Activated naive CD4-positive, alpha-beta T cell treated with anti-CD3 and anti-CD28 coated beads, Interleukin-2, amount 50 U/mL, for 24 hours (primary cell): ENCODE measurements at regions not wholly inside any gene's neighbourhood (a gene's known extent, or its start where the extent isn't known, plus 50 kb on each side); places are given as distances from the start of the nearest gene placed in this dataset.
"Not testable (repeated sequence)": the region's sequence is repeated elsewhere in the genome, so short reads cannot be mapped to it uniquely, and the experiment has no call there.

Experiments used
- H3K27ac Mint-ChIP-seq: one replicate; pipeline ENCODE4 v1.8.0; 2021; ENCODE audit warnings: mild to moderate bottlenecking, mixed read lengths
- H3K27me3 Mint-ChIP-seq: one replicate; pipeline ENCODE4 v1.8.0; 2021; ENCODE audit warnings: mixed read lengths
- H3K36me3 Mint-ChIP-seq: one replicate; pipeline ENCODE4 v1.8.0; 2021; ENCODE audit warnings: mixed read lengths
- H3K4me1 Mint-ChIP-seq: one replicate; pipeline ENCODE4 v1.8.0; 2021; ENCODE audit warnings: mixed read lengths
- H3K4me3 Mint-ChIP-seq: one replicate; pipeline ENCODE4 v1.8.0; 2021; ENCODE audit warnings: mild to moderate bottlenecking, mixed read lengths
- H3K9me3 Mint-ChIP-seq: one replicate; pipeline ENCODE4 v1.8.0; 2021; ENCODE audit warnings: mixed read lengths

DNA sequence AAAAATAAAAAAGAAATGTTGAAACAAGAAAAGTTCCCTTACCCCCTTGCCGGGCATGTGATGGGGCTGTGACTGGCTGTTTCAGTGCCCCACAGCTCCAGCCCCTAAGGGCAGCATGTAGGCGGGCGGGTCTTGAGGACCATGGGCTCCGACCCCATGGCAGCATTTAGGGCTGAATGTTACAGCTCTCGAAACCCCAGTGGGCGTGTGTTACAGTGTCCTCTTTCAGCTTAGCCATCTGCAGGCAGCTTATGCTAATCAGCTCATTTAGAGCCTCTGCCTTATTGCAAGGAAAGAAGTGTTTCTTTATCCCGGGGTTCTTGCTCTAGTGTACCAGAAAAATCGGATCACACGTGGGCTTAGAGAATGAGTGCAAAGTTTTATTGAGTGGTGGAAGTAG is 497.4 kb upstream of the CYLC2 start:
- H3K36me3 Mint-ChIP-seq, result no peaks in the 10 kb centered on the region
- no peaks in the 10 kb centered on the region for H3K27me3 Mint-ChIP-seq
- H3K4me3 Mint-ChIP-seq, result no peak overlapping the region
- no peak overlapping the region for H3K27ac Mint-ChIP-seq
- H3K9me3 Mint-ChIP-seq, result peaks cover 12% of the 10 kb centered on the region
- peaks cover 3% of the 10 kb centered on the region for H3K4me1 Mint-ChIP-seq

DNA sequence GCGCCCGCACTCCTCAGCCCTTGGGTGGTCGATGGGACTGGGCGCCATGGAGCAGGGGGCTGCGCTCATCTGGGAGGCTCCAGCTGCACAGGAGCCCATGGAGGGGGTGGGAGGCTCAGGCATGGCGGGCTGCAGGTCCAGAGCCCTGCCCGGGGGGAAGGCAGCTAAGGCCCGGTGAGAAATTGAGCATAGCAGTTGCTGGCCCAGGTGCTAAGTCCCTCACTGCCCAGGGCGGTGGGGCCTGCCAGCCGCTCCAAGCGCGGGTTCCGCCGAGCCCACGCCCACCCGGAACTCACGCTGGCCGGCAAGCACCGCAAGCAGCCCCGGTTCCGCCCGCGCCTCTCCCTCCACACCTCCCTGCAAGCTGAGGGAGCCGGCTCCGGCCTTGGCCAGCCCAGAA is 508.2 kb upstream of the CYLC2 start:
- not testable (repeated sequence) for H3K27ac Mint-ChIP-seq, H3K36me3 Mint-ChIP-seq, H3K27me3 Mint-ChIP-seq, H3K4me1 Mint-ChIP-seq, H3K9me3 Mint-ChIP-seq, H3K4me3 Mint-ChIP-seq

DNA sequence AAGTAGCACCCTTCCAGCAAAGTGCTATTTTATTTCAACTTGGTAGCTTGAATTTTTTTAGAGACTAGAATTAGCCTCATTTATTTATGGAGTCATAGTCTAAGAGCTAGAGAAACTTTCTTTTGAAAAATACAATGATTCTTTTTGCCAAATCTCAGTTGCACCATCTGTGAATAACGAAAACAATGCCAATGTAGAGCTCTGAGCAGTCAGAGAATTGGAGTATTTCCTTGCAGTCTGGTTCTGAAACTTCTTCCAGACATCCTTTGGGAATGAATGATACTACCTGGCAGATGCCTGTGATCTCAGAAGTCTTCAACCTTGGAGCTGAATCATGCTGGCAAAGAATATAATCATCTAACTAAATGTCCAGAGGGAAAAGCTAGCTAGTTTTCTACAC is 511.5 kb upstream of the CYLC2 start:
- Mint-ChIP-seq H3K9me3 (no peaks in the 10 kb centered on the region), H3K36me3 (no peaks in the 10 kb centered on the region), H3K27ac (no peak overlapping the region), H3K27me3 (peaks cover 1% of the 10 kb centered on the region), H3K4me1 (no peaks in the 10 kb centered on the region), H3K4me3 (no peak overlapping the region)

DNA sequence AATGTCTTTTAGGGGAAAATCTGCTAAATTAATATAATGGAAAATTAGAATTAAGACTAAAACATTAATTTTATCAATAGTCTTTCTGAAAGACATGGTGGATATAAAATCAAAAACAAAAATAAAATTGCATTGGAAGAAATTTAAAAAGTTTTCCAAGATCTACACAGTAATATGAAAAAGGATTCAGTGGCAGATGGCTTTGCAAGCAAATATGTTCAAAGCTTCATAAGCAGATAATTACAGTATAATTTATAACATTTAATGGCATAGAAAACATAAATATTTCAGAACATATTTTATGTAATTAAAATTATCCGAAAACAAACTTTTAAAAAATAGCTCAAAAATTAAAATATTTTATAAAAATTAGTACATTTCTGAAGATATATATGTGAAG is 512.4 kb upstream of the CYLC2 start:
- no peak overlapping the region for H3K4me3 Mint-ChIP-seq
- H3K4me1 Mint-ChIP-seq, result no peaks in the 10 kb centered on the region
- no peaks in the 10 kb centered on the region for H3K36me3 Mint-ChIP-seq
- no peak overlapping the region for H3K27ac Mint-ChIP-seq
- H3K27me3 Mint-ChIP-seq, result peaks cover 1% of the 10 kb centered on the region
- H3K9me3 Mint-ChIP-seq, result no peaks in the 10 kb centered on the region

DNA sequence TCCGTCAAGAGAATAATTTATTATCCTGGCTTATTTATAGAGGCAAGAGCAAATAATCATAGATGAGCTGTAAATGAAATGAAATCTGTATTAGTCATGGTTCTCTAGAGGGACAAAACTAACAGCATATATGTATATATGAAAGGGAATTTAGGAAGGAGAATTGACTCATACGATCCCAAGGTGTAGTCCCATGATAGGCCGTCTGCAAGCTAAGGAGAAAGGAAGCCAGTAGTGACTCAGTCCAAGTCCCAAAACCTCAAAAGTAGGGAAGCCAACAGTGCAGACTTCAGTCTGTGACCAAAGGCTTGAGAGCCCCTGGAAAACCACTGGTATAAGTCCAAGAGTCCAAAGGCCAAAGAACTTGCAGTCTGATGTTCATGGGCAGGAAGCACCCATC is 515.9 kb upstream of the CYLC2 start:
- no peak overlapping the region for H3K27ac Mint-ChIP-seq
- peaks cover 1% of the 10 kb centered on the region for H3K27me3 Mint-ChIP-seq
- H3K4me3 Mint-ChIP-seq, result no peak overlapping the region
- H3K36me3 Mint-ChIP-seq, result no peaks in the 10 kb centered on the region
- no peaks in the 10 kb centered on the region for H3K4me1 Mint-ChIP-seq
- no peaks in the 10 kb centered on the region for H3K9me3 Mint-ChIP-seq

DNA sequence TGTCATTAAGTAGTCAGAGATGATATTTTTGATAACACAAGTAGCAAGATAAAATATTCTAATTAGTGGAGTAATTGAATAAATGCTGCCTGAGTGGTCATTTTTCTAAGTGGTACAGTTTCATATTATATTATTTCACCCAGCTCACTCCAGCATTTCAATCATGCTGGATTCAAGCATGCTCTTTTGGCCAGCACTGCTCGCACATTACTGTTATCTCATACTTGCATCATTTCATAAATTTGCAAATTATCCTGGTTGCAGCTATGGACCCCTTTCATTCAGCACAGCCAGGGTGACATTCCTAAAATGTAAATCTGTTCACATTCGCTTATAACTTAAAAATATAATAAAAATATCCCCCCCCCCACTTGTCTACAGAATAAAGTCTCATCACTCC is 520.8 kb upstream of the CYLC2 start:
- no peaks in the 10 kb centered on the region for H3K27me3 Mint-ChIP-seq
- H3K4me3 Mint-ChIP-seq, result no peak overlapping the region
- H3K9me3 Mint-ChIP-seq, result no peaks in the 10 kb centered on the region
- no peak overlapping the region for H3K27ac Mint-ChIP-seq
- no peaks in the 10 kb centered on the region for H3K4me1 Mint-ChIP-seq
- H3K36me3 Mint-ChIP-seq, result no peaks in the 10 kb centered on the region

DNA sequence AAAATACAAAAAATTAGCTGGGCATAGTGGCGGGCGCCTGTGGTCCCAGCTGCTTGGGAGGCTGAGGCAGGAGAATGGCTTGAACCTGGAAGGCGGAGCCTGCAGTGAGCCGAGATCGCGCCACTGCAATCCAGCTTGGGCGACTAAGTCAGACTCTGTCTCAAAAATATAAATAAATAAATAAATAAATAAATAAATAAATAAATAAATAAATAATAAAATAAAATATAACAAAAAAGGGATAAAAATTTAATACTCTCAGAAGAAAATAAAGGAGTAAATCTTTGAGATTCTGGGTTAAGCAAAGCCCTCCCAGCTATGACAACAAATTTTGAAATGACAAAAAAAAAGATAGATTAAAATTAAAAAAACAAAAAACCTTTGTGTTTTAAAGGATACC is 525.7 kb upstream of the CYLC2 start:
- not testable (repeated sequence) for H3K9me3 Mint-ChIP-seq, H3K4me1 Mint-ChIP-seq, H3K27me3 Mint-ChIP-seq, H3K27ac Mint-ChIP-seq, H3K36me3 Mint-ChIP-seq, H3K4me3 Mint-ChIP-seq

DNA sequence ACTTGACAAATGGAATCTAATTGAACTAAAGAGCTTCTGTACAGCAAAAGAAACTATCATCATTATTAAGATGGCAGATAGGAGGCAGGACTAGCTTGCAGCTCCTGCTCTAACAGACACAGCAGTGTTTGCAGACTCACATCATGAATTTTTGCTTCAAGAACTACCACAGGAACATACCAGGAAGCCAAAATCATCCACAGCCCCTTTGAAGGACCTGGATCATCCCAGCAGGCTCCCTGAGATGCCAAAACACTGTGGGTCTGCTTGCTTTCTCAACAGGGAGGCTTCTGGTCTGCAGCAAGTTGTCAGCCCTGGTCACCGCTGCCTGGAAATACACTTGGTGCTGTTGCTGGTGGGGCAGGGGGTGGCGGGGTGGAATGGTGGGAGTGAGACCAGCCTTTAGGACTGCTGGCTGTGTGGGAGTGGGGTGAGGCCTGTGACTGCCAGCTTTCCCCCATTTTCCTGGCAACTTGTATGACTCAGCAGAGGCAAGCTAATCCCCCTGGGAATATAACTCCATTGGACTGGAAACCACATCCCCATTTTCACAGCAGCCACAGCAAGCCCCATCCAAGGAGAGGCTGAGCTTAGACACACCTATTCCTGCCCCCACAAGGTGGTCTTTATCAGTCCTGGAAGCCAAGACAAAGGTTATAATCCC is 533.8 kb upstream of the CYLC2 start:
- Mint-ChIP-seq H3K27ac (no peak overlapping the region), H3K27me3 (no peaks in the 10 kb centered on the region), H3K36me3 (no peaks in the 10 kb centered on the region), H3K4me1 (no peaks in the 10 kb centered on the region), H3K4me3 (no peak overlapping the region), H3K9me3 (peaks cover 5% of the 10 kb centered on the region)

DNA sequence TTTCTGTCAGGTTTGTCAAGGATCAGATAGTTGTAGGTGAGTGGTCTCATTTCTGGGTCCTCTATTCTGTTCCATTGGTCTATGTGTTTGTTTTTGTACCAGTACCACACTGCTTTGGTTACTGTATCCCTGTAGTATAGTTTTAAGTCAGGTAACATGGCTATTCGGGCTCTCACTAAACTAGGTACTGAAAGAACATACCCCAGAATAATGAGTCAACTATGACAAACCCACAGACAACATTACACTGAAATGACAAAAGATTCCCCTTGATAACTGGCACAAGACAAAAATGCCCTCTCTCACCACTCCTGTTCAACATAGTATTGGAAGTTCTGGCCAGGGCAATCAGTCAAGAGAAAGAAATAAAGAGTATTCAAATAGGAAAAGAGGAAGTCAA is 535.3 kb upstream of the CYLC2 start:
- Mint-ChIP-seq H3K9me3 (peaks cover 5% of the 10 kb centered on the region), H3K36me3 (no peaks in the 10 kb centered on the region), H3K4me3 (no peak overlapping the region), H3K27ac (no peak overlapping the region), H3K27me3 (no peaks in the 10 kb centered on the region), H3K4me1 (no peaks in the 10 kb centered on the region)

DNA sequence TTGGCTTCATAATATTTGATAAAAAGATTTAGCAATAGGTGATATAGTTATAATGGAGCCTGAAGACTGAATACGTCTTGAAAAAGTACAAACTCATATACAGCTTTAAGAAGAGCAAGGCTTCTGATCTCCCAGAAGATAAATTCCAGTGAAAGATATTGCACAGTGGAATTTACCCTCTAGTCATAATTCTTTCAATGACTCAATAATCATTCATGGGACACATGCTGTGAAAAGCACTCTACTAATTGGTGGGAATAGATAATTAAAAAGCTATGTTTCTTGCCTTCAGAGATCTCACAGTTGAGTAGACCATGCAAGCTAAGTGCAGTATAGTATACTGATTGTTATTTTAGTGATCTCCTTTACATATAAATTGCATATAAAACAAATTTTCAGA is 538.6 kb upstream of the CYLC2 start:
- no peaks in the 10 kb centered on the region for H3K27me3 Mint-ChIP-seq
- no peak overlapping the region for H3K27ac Mint-ChIP-seq
- no peaks in the 10 kb centered on the region for H3K36me3 Mint-ChIP-seq
- no peaks in the 10 kb centered on the region for H3K9me3 Mint-ChIP-seq
- H3K4me3 Mint-ChIP-seq, result no peak overlapping the region
- no peaks in the 10 kb centered on the region for H3K4me1 Mint-ChIP-seq

DNA sequence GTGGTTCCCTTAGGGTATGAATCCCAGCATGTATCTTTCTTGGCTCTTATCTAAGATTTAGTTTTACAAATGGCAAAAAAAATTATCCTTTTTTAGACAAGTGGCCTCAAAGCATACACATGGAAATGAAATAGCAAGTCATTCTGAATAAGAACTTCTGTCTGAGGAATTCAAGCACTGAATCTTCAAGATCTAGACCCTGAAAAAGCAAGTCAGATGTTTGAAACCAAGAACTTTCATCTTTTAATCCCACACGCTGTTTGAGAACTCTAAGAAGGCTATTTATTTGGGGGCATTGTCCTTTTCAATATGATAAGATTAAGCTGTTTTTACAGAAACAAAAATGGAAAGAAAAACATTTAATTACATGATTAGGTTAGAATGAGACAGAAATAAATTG is 549.2 kb upstream of the CYLC2 start:
- Mint-ChIP-seq H3K4me3 (no peak overlapping the region), H3K9me3 (no peaks in the 10 kb centered on the region), H3K36me3 (no peaks in the 10 kb centered on the region), H3K27me3 (no peaks in the 10 kb centered on the region), H3K4me1 (no peaks in the 10 kb centered on the region), H3K27ac (no peak overlapping the region)

DNA sequence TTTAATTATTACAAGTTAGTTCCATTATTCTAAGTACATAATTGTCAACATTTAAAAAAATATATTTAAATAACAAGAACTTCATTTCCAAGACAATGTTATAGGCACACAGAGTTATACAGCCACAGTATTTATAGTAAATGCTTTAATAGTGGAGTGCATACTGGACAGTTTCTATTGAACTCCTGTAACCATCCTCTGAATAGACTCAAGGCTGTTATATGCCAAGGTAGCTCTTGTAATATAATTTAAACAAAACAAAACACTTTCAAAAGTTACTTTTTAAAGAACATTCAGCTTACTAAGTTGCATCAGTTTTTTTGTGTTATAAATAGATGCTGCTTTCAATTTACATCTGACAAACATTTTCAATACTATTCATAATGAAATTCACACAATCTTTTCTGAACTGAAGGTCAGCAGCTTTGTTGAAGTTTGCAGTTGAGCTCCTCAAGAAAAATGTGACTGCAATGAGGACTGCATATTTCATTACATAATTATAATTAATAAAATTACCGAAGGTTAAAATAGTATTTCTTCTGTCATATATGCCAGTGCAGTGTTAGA is 549.9 kb upstream of the CYLC2 start:
- Mint-ChIP-seq H3K27ac (no peak overlapping the region), H3K4me1 (no peaks in the 10 kb centered on the region), H3K9me3 (no peaks in the 10 kb centered on the region), H3K27me3 (no peaks in the 10 kb centered on the region), H3K36me3 (no peaks in the 10 kb centered on the region), H3K4me3 (no peak overlapping the region)

DNA sequence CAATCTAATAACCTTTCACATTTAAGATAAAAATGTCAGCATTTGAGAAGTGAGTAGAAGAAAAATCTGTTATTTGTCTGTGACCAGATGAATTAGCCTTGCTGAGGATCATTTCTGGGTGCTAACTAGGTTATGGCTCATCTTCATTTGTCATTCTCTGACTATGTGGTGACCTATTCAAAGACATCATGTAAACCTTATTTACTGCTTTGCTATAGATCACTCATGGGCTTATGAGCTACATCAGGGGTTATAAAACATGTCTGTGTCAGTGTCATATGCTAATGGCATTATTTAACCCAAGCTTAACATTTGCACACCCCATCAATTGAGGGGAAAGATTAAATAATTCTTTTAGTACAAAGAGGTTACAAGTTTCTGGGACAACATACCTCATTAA is 555.5 kb upstream of the CYLC2 start:
- H3K9me3 Mint-ChIP-seq, result no peaks in the 10 kb centered on the region
- no peaks in the 10 kb centered on the region for H3K36me3 Mint-ChIP-seq
- no peak overlapping the region for H3K4me3 Mint-ChIP-seq
- no peaks in the 10 kb centered on the region for H3K27me3 Mint-ChIP-seq
- no peaks in the 10 kb centered on the region for H3K4me1 Mint-ChIP-seq
- H3K27ac Mint-ChIP-seq, result no peak overlapping the region

DNA sequence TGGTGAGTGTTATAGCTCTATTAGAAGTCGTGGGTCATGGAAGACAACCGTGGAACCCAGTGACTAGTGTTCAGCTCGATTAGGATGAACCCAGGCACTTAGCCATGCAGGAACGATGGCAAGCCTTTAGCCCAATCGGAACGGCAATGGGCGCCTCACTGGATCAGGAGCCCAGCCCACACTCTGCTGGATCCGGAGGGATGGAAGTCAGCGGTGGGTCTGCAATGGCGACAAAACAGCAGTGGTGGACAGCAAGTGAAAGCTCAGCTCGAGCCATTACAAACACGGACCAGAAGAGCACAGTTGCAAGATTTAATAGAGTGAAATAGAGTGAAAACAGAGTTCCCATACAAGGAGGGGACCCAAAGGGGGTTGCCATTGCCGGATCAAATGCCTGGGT is 558.5 kb upstream of the CYLC2 start:
- not testable (repeated sequence) for H3K27ac Mint-ChIP-seq, H3K27me3 Mint-ChIP-seq, H3K36me3 Mint-ChIP-seq

DNA sequence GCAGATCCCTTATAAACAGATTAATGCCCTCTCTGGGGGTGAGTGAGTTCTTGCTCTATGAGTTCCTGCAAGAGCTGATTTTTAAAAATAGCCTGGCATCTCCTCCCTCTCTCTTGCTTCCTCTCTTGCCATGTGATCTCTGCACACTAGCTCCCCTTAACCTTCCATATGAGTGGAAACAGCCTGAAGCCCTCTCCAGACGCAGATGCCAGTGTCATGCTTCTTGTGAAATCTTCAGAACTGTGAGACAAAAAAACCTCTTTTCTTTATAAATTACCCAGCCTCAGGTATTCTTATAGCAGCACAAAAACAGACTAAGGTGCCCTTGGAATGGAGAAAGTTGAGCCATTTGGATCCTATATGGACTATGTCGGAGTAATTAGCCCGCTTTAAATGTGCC is 559.7 kb upstream of the CYLC2 start:
- Mint-ChIP-seq H3K36me3 (no peaks in the 10 kb centered on the region), H3K4me1 (no peaks in the 10 kb centered on the region), H3K27me3 (no peaks in the 10 kb centered on the region)

More for the DNA sequence above, 558.5 kb upstream of the CYLC2 start:
- H3K9me3 Mint-ChIP-seq, H3K4me3 Mint-ChIP-seq, H3K4me1 Mint-ChIP-seq: not testable (repeated sequence)

DNA sequence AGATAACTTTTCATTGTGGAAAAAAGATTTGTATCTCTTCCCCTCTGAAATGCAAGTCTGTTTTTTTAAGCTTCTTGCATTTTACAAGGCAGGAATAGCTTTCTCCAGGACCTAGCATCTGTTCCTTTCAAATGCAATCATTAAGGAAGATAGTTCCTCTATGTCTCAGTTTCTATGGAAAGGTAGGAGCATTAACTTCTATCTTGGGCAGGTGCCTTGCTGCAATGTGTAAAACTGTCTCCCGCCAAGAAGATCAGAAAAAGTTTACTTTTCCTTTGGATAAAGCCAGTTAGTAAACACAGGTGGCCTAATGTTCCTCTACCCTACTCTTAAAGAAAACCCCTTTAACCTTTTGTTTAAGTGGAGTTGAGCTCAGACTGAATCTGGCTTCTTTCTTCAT is 560.6 kb upstream of the CYLC2 start:
- Mint-ChIP-seq H3K27ac (no peak overlapping the region), H3K4me3 (no peak overlapping the region), H3K4me1 (no peaks in the 10 kb centered on the region), H3K36me3 (no peaks in the 10 kb centered on the region), H3K27me3 (no peaks in the 10 kb centered on the region), H3K9me3 (no peaks in the 10 kb centered on the region)

More for the DNA sequence above, 559.7 kb upstream of the CYLC2 start:
- no peak overlapping the region for H3K27ac Mint-ChIP-seq
- no peak overlapping the region for H3K4me3 Mint-ChIP-seq
- H3K9me3 Mint-ChIP-seq, result no peaks in the 10 kb centered on the region

DNA sequence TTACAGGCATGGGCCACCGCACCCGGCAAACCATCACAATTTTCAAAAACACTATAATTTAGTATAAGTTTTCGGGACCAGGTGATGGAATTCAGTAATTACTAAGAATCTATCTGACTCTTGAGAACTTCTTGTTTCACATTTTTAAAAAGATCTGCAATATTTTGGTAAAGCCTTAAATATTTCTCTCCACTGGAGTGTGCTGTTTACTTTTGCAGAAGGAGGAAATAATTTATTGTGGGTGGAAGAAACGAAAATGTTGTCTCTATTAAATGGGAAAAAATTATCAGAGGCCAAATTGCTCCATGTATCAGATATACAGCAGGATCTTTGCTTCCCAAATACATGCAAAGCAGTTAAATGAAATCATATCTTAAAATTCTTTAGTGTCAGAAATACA is 566.8 kb upstream of the CYLC2 start:
- Mint-ChIP-seq H3K9me3 (peaks cover 5% of the 10 kb centered on the region), H3K27ac (no peak overlapping the region), H3K4me1 (no peaks in the 10 kb centered on the region)

More for the DNA sequence above, 566.8 kb upstream of the CYLC2 start:
- no peaks in the 10 kb centered on the region for H3K36me3 Mint-ChIP-seq
- no peaks in the 10 kb centered on the region for H3K27me3 Mint-ChIP-seq
- H3K4me3 Mint-ChIP-seq, result no peak overlapping the region
